Stimulated activated effector memory CD8-positive, alpha-beta T cell treated with anti-CD3 and anti-CD28 coated beads, Interleukin-12 subunit alpha, Interleukin-12 subunit beta, amount 100 ng/mL, for 72 hours (primary cell): ENCODE measurements at regions not wholly inside any gene's neighbourhood (a gene's known extent, or its start where the extent isn't known, plus 50 kb on each side); places are given as distances from the start of the nearest gene placed in this dataset.
A peak's percentile ranks its signal among the peaks of the same experiment; 100 is the strongest.

Experiments
- ATAC-seq: fragments of 150-1000 bp; cut with Tn5 transposase; 2 replicates; pipeline ENCODE4 v1.10.0; 2021
- DNase-seq, 2 donors: peaks; one replicate each; pipeline ENCODE4 v3.0.0; 2021 to 2022; ENCODE audit warnings: low spot score in 2 of 2
- H3K27ac Mint-ChIP-seq: one replicate; pipeline ENCODE4 v1.8.0; 2022; ENCODE audit warnings: mild to moderate bottlenecking, mixed read lengths
- H3K36me3 Mint-ChIP-seq: one replicate; pipeline ENCODE4 v1.8.0; 2022; ENCODE audit warnings: mild to moderate bottlenecking, mixed read lengths
- H3K4me1 Mint-ChIP-seq: one replicate; pipeline ENCODE4 v1.8.0; 2022; ENCODE audit warnings: mixed read lengths
- H3K4me3 Mint-ChIP-seq: one replicate; pipeline ENCODE4 v1.8.0; 2022; ENCODE audit warnings: mild to moderate bottlenecking, mixed read lengths
- H3K9me3 Mint-ChIP-seq: one replicate; pipeline ENCODE4 v1.8.0; 2022; ENCODE audit warnings: mixed read lengths

GRCh38 chr16:6672507-6672906 lies 660.1 kb upstream of the RBFOX1 start:
- H3K36me3 Mint-ChIP-seq = no peaks in the 10 kb centered on the region
- H3K4me3 Mint-ChIP-seq = no peak overlapping the region
- no peak overlapping the region for H3K27ac Mint-ChIP-seq
- DNase-seq (no peak), ATAC-seq (no peak)
- no peaks in the 10 kb centered on the region for H3K4me1 Mint-ChIP-seq
- peaks cover 14% of the 10 kb centered on the region for H3K9me3 Mint-ChIP-seq

GRCh38 chr16:6667393-6667792 lies 665.3 kb upstream of the RBFOX1 start:
- ATAC-seq = no peak
- no peak overlapping the region for H3K4me3 Mint-ChIP-seq
- H3K27ac Mint-ChIP-seq = no peak overlapping the region
- no peaks in the 10 kb centered on the region for H3K36me3 Mint-ChIP-seq
- no peak for DNase-seq
- H3K9me3 Mint-ChIP-seq = peaks cover 6% of the 10 kb centered on the region
- no peaks in the 10 kb centered on the region for H3K4me1 Mint-ChIP-seq

- ATAC-seq = no peak
- Mint-ChIP-seq H3K36me3 (no peaks in the 10 kb centered on the region), H3K9me3 (peaks cover 7% of the 10 kb centered on the region), H3K27ac (no peak overlapping the region), H3K4me3 (no peak overlapping the region), H3K4me1 (no peaks in the 10 kb centered on the region)
- DNase-seq = no peak
These were observed 667.5 kb upstream of the RBFOX1 start for GRCh38 chr16:6665126-6665525.

GRCh38 chr16:6663668-6664067 lies 669.0 kb upstream of the RBFOX1 start:
- no peaks in the 10 kb centered on the region for H3K36me3 Mint-ChIP-seq
- ATAC-seq = no peak

GRCh38 chr16:6656760-6657159 lies 675.9 kb upstream of the RBFOX1 start:
- ATAC-seq = no peak
- Mint-ChIP-seq H3K4me1 (no peaks in the 10 kb centered on the region), H3K9me3 (peaks cover 21% of the 10 kb centered on the region), H3K4me3 (no peak overlapping the region), H3K27ac (no peak overlapping the region), H3K36me3 (no peaks in the 10 kb centered on the region)
- no peak for DNase-seq

More at GRCh38 chr16:6663668-6664067, 669.0 kb upstream of the RBFOX1 start:
- H3K9me3 Mint-ChIP-seq = peaks cover 7% of the 10 kb centered on the region
- no peak overlapping the region for H3K4me3 Mint-ChIP-seq
- no peaks in the 10 kb centered on the region for H3K4me1 Mint-ChIP-seq
- no peak overlapping the region for H3K27ac Mint-ChIP-seq
- no peak for DNase-seq

- H3K9me3 Mint-ChIP-seq = no peaks in the 10 kb centered on the region
- ATAC-seq = no peak
These were observed 685.8 kb upstream of the RBFOX1 start for GRCh38 chr16:6646891-6647290.

GRCh38 chr16:6645768-6646568 lies 686.7 kb upstream of the RBFOX1 start:
- no peak for DNase-seq
- Mint-ChIP-seq H3K27ac (no peak overlapping the region), H3K4me3 (no peak overlapping the region), H3K4me1 (no peaks in the 10 kb centered on the region), H3K36me3 (no peaks in the 10 kb centered on the region), H3K9me3 (no peaks in the 10 kb centered on the region)
- ATAC-seq = no peak

More at GRCh38 chr16:6646891-6647290, 685.8 kb upstream of the RBFOX1 start:
- Mint-ChIP-seq H3K4me1 (no peaks in the 10 kb centered on the region), H3K4me3 (no peak overlapping the region), H3K36me3 (no peaks in the 10 kb centered on the region), H3K27ac (no peak overlapping the region)
- DNase-seq = no peak

GRCh38 chr16:6644916-6645315 lies 687.7 kb upstream of the RBFOX1 start:
- no peak for DNase-seq
- ATAC-seq = no peak
- Mint-ChIP-seq H3K4me1 (no peaks in the 10 kb centered on the region), H3K9me3 (no peaks in the 10 kb centered on the region), H3K4me3 (no peak overlapping the region), H3K27ac (no peak overlapping the region), H3K36me3 (no peaks in the 10 kb centered on the region)

- ATAC-seq (no peak), DNase-seq (peak; percentile 24 to 70)
- no peaks in the 10 kb centered on the region for H3K36me3 Mint-ChIP-seq
- no peaks in the 10 kb centered on the region for H3K9me3 Mint-ChIP-seq
- no peak overlapping the region for H3K27ac Mint-ChIP-seq
- no peak overlapping the region for H3K4me3 Mint-ChIP-seq
- H3K4me1 Mint-ChIP-seq = no peaks in the 10 kb centered on the region
These were observed 689.5 kb upstream of the RBFOX1 start for GRCh38 chr16:6643080-6643686.

- H3K4me1 Mint-ChIP-seq = no peaks in the 10 kb centered on the region
- DNase-seq (no peak), ATAC-seq (no peak)
- H3K4me3 Mint-ChIP-seq = no peak overlapping the region
- H3K27ac Mint-ChIP-seq = no peak overlapping the region
- H3K9me3 Mint-ChIP-seq = no peaks in the 10 kb centered on the region
- no peaks in the 10 kb centered on the region for H3K36me3 Mint-ChIP-seq
These were observed 690.4 kb upstream of the RBFOX1 start for GRCh38 chr16:6642271-6642670.

GRCh38 chr16:6641091-6641490 lies 691.6 kb upstream of the RBFOX1 start:
- ATAC-seq = no peak
- no peaks in the 10 kb centered on the region for H3K36me3 Mint-ChIP-seq
- H3K27ac Mint-ChIP-seq = no peak overlapping the region
- no peak overlapping the region for H3K4me3 Mint-ChIP-seq
- no peak for DNase-seq
- H3K4me1 Mint-ChIP-seq = no peaks in the 10 kb centered on the region
- no peaks in the 10 kb centered on the region for H3K9me3 Mint-ChIP-seq

GRCh38 chr16:6636457-6636856 lies 696.2 kb upstream of the RBFOX1 start:
- Mint-ChIP-seq H3K36me3 (no peaks in the 10 kb centered on the region), H3K4me3 (no peak overlapping the region), H3K4me1 (no peaks in the 10 kb centered on the region), H3K27ac (no peak overlapping the region), H3K9me3 (peaks cover 3% of the 10 kb centered on the region)
- no peak for ATAC-seq
- DNase-seq = no peak

- DNase-seq = no peak
- Mint-ChIP-seq H3K27ac (no peak overlapping the region), H3K9me3 (peaks cover 9% of the 10 kb centered on the region), H3K36me3 (no peaks in the 10 kb centered on the region), H3K4me3 (no peak overlapping the region), H3K4me1 (no peaks in the 10 kb centered on the region)
- ATAC-seq = no peak
These were observed 698.5 kb upstream of the RBFOX1 start for GRCh38 chr16:6634151-6634550.

- no peak overlapping the region for H3K27ac Mint-ChIP-seq
- peaks cover 9% of the 10 kb centered on the region for H3K9me3 Mint-ChIP-seq
- no peak for DNase-seq
- H3K36me3 Mint-ChIP-seq = no peaks in the 10 kb centered on the region
- no peaks in the 10 kb centered on the region for H3K4me1 Mint-ChIP-seq
- H3K4me3 Mint-ChIP-seq = no peak overlapping the region
- no peak for ATAC-seq
These were observed 699.2 kb upstream of the RBFOX1 start for GRCh38 chr16:6633456-6633855.

- no peaks in the 10 kb centered on the region for H3K36me3 Mint-ChIP-seq
- no peak overlapping the region for H3K4me3 Mint-ChIP-seq
- no peak for ATAC-seq
- peaks cover 13% of the 10 kb centered on the region for H3K9me3 Mint-ChIP-seq
- no peaks in the 10 kb centered on the region for H3K4me1 Mint-ChIP-seq
- DNase-seq = no peak
- no peak overlapping the region for H3K27ac Mint-ChIP-seq
These were observed 703.5 kb upstream of the RBFOX1 start for GRCh38 chr16:6629110-6629509.

- Mint-ChIP-seq H3K4me1 (no peaks in the 10 kb centered on the region), H3K36me3 (no peaks in the 10 kb centered on the region), H3K9me3 (peaks cover 10% of the 10 kb centered on the region), H3K27ac (no peak overlapping the region), H3K4me3 (no peak overlapping the region)
- DNase-seq (no peak), ATAC-seq (no peak)
These were observed 707.0 kb upstream of the RBFOX1 start for GRCh38 chr16:6625606-6626005.
